Loucy (cell line): ENCODE measurements at regions not wholly inside any gene's neighbourhood (a gene's known extent, or its start where the extent isn't known, plus 50 kb on each side); places are given as distances from the start of the nearest gene placed in this dataset.

Source experiments
- EZH2phosphoT487 ChIP-seq: fragments of 200-600 bp; IDR thresholded peaks from 2 replicates; pipeline ENCODE4 v1.6.1; 2018; ENCODE audit warnings: antibody characterized with exemption, mild to moderate bottlenecking, moderate library complexity, borderline replicate concordance
- TF ChIP-seq, protein P1 (sequence below): fragments of 200-600 bp; sonication (generic); conservative IDR thresholded peaks from 2 replicates; pipeline ENCODE4 v1.5.1; 2014; ENCODE audit warnings: mild to moderate bottlenecking, antibody characterized with exemption, low read length

DNA sequence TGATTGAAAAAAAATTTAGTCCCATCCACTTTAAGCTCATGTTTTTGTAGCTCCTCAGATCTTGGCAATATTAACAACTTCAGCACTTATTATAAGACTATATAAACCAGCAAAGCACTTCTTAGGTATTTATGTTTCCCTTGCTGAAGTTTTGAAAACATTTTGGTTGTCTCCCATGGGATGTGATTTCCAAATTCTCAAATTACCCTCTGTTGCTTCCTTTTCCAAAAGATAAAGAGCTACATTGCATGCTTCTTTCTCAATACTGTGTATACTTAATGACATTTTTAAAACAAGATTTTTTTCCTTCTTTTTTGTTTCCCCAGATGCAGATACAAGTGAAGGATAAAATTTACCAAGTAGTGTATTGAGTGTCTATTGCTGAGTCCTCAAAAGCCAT is 567.1 kb downstream of the CSNK1G3 start:
- TF ChIP-seq, protein P1, sequence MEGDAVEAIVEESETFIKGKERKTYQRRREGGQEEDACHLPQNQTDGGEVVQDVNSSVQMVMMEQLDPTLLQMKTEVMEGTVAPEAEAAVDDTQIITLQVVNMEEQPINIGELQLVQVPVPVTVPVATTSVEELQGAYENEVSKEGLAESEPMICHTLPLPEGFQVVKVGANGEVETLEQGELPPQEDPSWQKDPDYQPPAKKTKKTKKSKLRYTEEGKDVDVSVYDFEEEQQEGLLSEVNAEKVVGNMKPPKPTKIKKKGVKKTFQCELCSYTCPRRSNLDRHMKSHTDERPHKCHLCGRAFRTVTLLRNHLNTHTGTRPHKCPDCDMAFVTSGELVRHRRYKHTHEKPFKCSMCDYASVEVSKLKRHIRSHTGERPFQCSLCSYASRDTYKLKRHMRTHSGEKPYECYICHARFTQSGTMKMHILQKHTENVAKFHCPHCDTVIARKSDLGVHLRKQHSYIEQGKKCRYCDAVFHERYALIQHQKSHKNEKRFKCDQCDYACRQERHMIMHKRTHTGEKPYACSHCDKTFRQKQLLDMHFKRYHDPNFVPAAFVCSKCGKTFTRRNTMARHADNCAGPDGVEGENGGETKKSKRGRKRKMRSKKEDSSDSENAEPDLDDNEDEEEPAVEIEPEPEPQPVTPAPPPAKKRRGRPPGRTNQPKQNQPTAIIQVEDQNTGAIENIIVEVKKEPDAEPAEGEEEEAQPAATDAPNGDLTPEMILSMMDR = no peak
- TF ChIP-seq EZH2phosphoT487 = no peak
